ENCODE measurements at regions not wholly inside any gene's neighbourhood (a gene's known extent, or its start where the extent isn't known, plus 50 kb on each side); places are given as distances from the start of the nearest gene placed in this dataset.

GRCh38 chr11:91129596-91129995 is 906.7 kb upstream of the CHORDC1 start:
- no peak for TF ChIP-seq CTCF (IDR thresholded peaks at IDR 0.05; ENCODE audit: extremely low read depth in 1 of 2, insufficient read depth in 1 of 2, low read depth in 1 of 2, low read length in 2 of 2)
- no peak for TF ChIP-seq POLR2A (IDR thresholded peaks at IDR 0.05; ENCODE audit: low read depth, low read length)
- TF ChIP-seq EZH2 (IDR thresholded peaks at IDR 0.05; ENCODE audit: borderline replicate concordance, low read depth, low read length, severe bottlenecking): no peak
- TF ChIP-seq POLR2AphosphoS5 (IDR thresholded peaks at IDR 0.05; ENCODE audit: insufficient read depth, low read depth, low read length): no peak
- no peak for TF ChIP-seq JUN (IDR thresholded peaks at IDR 0.05; ENCODE audit: borderline replicate concordance, insufficient read depth, insufficient read length, low read depth)
- no peak for TF ChIP-seq MAX (IDR thresholded peaks at IDR 0.05; ENCODE audit: insufficient read depth, insufficient read length)
- no peak for TF ChIP-seq MYC (IDR thresholded peaks at IDR 0.05; ENCODE audit: low read depth, low read length)

Measured in endothelial cell of umbilical vein (primary cell).